ENCODE measurements at regions not wholly inside any gene's neighbourhood (a gene's known extent, or its start where the extent isn't known, plus 50 kb on each side); places are given as distances from the start of the nearest gene placed in this dataset.

DNA sequence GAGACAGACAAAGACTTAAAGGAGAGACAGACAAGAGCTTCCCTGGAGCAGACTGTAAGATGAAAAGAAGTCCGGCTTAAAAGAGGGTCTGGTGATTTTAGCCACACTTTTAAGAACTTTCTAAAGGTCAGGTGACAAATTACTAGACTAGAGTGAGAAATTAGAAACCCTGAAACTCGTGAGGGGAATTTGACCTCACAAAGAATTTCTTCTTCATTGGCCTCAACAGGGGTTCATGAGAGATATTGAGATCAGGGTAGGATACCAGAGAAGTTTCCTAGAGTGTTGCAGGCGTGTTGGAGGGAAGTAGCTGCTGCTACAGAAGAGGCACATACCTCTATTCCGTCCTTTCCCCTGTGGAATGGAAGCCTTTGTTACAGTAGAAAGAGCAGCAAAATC lies 884.4 kb downstream of the KCNT2 start:
- TF ChIP-seq, protein P1, sequence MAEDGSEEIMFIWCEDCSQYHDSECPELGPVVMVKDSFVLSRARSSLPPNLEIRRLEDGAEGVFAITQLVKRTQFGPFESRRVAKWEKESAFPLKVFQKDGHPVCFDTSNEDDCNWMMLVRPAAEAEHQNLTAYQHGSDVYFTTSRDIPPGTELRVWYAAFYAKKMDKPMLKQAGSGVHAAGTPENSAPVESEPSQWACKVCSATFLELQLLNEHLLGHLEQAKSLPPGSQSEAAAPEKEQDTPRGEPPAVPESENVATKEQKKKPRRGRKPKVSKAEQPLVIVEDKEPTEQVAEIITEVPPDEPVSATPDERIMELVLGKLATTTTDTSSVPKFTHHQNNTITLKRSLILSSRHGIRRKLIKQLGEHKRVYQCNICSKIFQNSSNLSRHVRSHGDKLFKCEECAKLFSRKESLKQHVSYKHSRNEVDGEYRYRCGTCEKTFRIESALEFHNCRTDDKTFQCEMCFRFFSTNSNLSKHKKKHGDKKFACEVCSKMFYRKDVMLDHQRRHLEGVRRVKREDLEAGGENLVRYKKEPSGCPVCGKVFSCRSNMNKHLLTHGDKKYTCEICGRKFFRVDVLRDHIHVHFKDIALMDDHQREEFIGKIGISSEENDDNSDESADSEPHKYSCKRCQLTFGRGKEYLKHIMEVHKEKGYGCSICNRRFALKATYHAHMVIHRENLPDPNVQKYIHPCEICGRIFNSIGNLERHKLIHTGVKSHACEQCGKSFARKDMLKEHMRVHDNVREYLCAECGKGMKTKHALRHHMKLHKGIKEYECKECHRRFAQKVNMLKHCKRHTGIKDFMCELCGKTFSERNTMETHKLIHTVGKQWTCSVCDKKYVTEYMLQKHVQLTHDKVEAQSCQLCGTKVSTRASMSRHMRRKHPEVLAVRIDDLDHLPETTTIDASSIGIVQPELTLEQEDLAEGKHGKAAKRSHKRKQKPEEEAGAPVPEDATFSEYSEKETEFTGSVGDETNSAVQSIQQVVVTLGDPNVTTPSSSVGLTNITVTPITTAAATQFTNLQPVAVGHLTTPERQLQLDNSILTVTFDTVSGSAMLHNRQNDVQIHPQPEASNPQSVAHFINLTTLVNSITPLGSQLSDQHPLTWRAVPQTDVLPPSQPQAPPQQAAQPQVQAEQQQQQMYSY (CRISPR knock-in tag; IDR thresholded peaks at IDR 0.05): no peak
- TF ChIP-seq SP1 (IDR thresholded peaks at IDR 0.05; ENCODE audit: low read depth, low read length) (no peak), SREBF1 (IDR thresholded peaks at IDR 0.05; ENCODE audit: low read length) (no peak)
